ENCODE measurements at regions not wholly inside any gene's neighbourhood (a gene's known extent, or its start where the extent isn't known, plus 50 kb on each side); places are given as distances from the start of the nearest gene placed in this dataset.
A peak's percentile ranks its signal among the peaks of the same experiment; 100 is the strongest.

DNA sequence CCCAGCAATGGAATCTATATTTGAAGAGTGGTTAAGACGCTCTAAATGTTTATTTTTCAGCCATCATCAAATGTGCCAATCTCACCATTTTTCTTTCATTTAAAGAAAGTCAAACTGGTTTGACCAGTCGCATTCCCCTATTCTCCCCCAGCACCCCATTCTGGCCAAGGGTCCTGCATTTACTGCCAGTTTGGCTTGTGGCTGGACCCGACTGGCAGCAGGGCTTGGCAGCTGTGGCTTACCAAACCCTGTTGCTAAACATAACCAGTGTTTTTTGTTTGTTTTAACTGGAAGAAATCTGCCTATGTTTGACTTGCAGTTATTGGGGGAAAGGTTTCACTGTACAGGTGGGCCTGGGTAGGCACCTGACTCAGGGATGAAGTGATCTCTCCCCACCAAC is 116.3 kb downstream of the CYP26A1 start:
- TF ChIP-seq, protein P1, sequence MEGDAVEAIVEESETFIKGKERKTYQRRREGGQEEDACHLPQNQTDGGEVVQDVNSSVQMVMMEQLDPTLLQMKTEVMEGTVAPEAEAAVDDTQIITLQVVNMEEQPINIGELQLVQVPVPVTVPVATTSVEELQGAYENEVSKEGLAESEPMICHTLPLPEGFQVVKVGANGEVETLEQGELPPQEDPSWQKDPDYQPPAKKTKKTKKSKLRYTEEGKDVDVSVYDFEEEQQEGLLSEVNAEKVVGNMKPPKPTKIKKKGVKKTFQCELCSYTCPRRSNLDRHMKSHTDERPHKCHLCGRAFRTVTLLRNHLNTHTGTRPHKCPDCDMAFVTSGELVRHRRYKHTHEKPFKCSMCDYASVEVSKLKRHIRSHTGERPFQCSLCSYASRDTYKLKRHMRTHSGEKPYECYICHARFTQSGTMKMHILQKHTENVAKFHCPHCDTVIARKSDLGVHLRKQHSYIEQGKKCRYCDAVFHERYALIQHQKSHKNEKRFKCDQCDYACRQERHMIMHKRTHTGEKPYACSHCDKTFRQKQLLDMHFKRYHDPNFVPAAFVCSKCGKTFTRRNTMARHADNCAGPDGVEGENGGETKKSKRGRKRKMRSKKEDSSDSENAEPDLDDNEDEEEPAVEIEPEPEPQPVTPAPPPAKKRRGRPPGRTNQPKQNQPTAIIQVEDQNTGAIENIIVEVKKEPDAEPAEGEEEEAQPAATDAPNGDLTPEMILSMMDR (IDR thresholded peaks at IDR 0.05): no peak
- no peaks in the 10 kb centered on the region for H3K27me3 ChIP-seq
- H3K27ac ChIP-seq: no peak overlapping the region
- intact Hi-C loops (cut with DNase I): no loop called here
- no peaks in the 10 kb centered on the region for H3K36me3 ChIP-seq
- no peak overlapping the region for H3K4me3 ChIP-seq
- H3K9me3 ChIP-seq: no peaks in the 10 kb centered on the region
- DNase-seq (ENCODE audit: low spot score in 2 of 2): no peak
- H3K4me1 ChIP-seq: peaks cover 3% of the 10 kb centered on the region in 2 donors

DNA sequence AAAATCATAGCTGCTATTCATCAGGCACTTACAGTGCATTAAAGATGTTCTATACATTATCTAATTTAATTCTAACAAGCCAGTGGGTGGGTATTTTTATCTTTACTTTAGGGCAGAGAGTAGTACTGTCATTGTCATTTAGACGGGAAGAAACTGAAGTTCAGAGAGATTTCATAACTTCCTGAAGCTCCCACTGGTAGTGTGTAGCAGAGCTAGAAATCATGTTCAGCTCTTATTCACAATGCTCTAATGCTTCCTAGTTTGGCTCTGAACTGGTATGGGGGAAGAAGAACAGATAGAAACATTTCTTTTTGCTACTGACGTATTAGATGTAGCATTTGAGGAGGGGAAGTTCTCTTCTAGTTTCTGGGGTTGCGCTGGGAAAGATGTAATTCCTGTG is 116.7 kb downstream of the CYP26A1 start:
- Histone ChIP-seq H3K4me3 (no peak overlapping the region), H3K27ac (no peak overlapping the region), H3K36me3 (no peaks in the 10 kb centered on the region), H3K4me1 (peaks cover 3% of the 10 kb centered on the region in 2 donors), H3K9me3 (no peaks in the 10 kb centered on the region), H3K27me3 (no peaks in the 10 kb centered on the region)
- TF ChIP-seq, protein P1 (IDR thresholded peaks at IDR 0.05): no peak
- intact Hi-C loops (cut with DNase I): no loop called here
- DNase-seq (ENCODE audit: low spot score in 2 of 2): no peak

DNA sequence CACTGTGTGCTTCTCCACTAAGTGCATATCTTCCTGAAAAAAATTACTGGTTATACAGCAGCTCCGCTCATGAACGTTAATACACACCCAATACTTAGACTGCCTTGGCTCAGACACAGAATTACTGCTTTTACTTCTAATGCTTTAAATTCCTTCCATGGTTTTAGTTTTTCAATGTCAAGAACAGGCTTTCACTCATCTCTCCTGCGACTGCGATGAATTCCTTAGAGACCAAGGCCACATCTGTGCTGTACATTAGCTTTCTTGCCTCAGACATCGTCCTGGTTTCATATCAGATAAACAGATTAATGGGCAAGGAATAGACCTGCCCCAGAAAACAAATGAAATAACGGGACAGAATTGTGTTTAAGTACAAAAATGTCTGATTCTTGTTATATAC is 120.2 kb downstream of the CYP26A1 start:
- DNase-seq (ENCODE audit: low spot score in 2 of 2): no peak
- intact Hi-C loops (cut with DNase I): no loop called here

DNA sequence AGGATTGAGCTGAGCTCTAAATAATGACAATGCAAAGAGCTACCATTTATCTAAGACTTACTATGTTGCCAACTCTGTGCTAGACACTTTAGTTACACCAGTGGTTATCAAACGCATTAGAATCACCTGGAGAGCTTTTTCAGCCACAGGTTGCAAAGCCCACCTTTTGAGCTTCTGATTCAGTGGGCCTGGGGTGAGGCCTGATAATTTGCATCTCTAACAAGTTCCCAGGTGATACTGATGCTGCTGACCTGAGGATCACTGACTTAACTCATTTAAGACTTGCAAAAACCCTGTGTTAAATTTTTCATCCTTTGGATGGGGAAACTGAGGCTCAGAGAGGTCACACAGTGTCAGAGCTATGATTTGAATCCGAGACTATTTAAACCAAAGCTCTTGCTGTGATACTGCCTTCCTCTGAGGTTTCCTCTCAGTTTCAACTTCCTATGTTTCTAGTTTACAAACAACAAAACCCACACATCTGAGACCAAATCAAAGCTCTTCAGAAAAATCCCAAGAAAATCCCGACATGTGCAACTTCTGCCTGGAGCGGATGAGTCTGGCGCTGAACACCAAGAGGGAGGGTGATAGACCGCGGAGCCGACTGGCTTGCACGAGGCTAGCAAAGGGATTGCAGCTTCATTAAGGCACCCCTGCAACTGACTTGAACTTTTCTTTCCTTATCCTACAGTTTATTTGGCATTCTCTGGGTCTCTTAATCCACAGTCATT is 124.9 kb downstream of the CYP26A1 start:
- Histone ChIP-seq H3K27me3 (no peaks in the 10 kb centered on the region), H3K4me3 (peak overlapping the region; percentile 50 to 63), H3K36me3 (no peaks in the 10 kb centered on the region), H3K27ac (peak overlapping the region in 1 of 2 donors; percentile 42), H3K9me3 (no peaks in the 10 kb centered on the region), H3K4me1 (peaks cover 0 to 4% of the 10 kb centered on the region in 2 donors)
- DNase-seq (ENCODE audit: low spot score in 2 of 2): no peak
- TF ChIP-seq, protein P1 (IDR thresholded peaks at IDR 0.05): no peak
- intact Hi-C loops (cut with DNase I): loop anchor here (5.0 kb wide), 1 partner anchor 89 kb away; no protein-coding TSS in a partner anchor

More for the DNA sequence above, 120.2 kb downstream of the CYP26A1 start:
- H3K9me3 ChIP-seq: no peaks in the 10 kb centered on the region
- TF ChIP-seq, protein P1 (IDR thresholded peaks at IDR 0.05): no peak
- H3K4me1 ChIP-seq: peaks cover 3 to 7% of the 10 kb centered on the region in 2 donors
- no peaks in the 10 kb centered on the region for H3K27me3 ChIP-seq
- H3K4me3 ChIP-seq: no peak overlapping the region
- no peaks in the 10 kb centered on the region for H3K36me3 ChIP-seq
- H3K27ac ChIP-seq: no peak overlapping the region

DNA sequence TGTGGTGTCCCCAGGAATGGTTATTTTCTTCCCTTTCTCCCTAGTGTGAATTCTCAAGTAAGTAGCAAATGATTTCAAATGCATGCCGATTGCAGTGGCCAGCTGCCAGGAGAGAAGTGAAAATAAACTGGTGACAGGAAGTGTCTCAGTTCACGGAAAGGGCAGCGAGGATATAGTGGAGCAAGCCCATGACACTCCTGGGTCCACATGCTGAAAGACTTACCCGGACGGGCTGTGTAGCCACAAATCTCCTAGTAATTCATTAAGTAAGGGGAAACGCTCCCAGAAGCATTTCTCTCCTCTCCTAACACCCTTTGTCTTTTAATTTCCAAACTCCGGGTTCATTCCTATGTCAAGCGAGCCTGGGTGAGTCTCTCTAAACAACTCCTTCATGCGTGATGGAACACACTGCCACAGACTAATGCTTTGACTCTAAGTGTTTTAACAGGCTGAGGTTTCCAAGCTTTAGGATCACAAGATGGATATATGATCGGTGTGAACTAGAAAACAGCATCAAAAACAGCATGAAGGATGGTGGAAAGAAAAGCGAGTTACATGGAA is 125.6 kb downstream of the CYP26A1 start:
- Histone ChIP-seq H3K4me1 (peaks cover 0 to 4% of the 10 kb centered on the region in 2 donors), H3K36me3 (no peaks in the 10 kb centered on the region), H3K27ac (peak overlapping the region; percentile 10 to 42), H3K9me3 (no peaks in the 10 kb centered on the region), H3K27me3 (no peaks in the 10 kb centered on the region), H3K4me3 (peak overlapping the region; percentile 50 to 63)
- TF ChIP-seq, protein P1 (IDR thresholded peaks at IDR 0.05): no peak
- peak; percentile 41 to 77 for DNase-seq (ENCODE audit: low spot score in 2 of 2)
- intact Hi-C loops (cut with DNase I): loop anchor here (5.0 kb wide), 1 partner anchor 88 kb away; no protein-coding TSS in a partner anchor

Measured in ascending aorta (tissue), 2 donors.